HFF-Myc (cell line): ENCODE measurements at regions not wholly inside any gene's neighbourhood (a gene's known extent, or its start where the extent isn't known, plus 50 kb on each side); places are given as distances from the start of the nearest gene placed in this dataset.

Experiments
- DNase-seq: peaks from one replicate; pipeline ENCODE4 v3.0.0-alpha.2; 2011; ENCODE audit warnings: low read depth; ENCODE audit errors: extremely low read depth
- H3K4me3 ChIP-seq: replicated peaks from 2 replicates; pipeline ENCODE4 v1.5.1; 2011; ENCODE audit warnings: low read depth, mild to moderate bottlenecking, control low read depth, low read length
- CTCF ChIP-seq: IDR thresholded peaks from 2 replicates; pipeline ENCODE4 v1.5.1; 2012; ENCODE audit warnings: mild to moderate bottlenecking, low read depth, low read length, control low read depth; ENCODE audit errors: missing control alignments

GRCh38 chrX:150298841-150299551 is 64.1 kb upstream of the MAMLD1 start:
- TF ChIP-seq CTCF: no peak
- H3K4me3 ChIP-seq: no peak overlapping the region
- DNase-seq: no peak

- DNase-seq: no peak
- no peak overlapping the region for H3K4me3 ChIP-seq
- TF ChIP-seq CTCF: no peak
These were observed 63.5 kb upstream of the MAMLD1 start for GRCh38 chrX:150299579-150299978.

GRCh38 chrX:150303386-150304097 is 59.6 kb upstream of the MAMLD1 start:
- DNase-seq: no peak
- no peak overlapping the region for H3K4me3 ChIP-seq
- TF ChIP-seq CTCF: no peak

- no peak for DNase-seq
- no peak overlapping the region for H3K4me3 ChIP-seq
- no peak for TF ChIP-seq CTCF
These were observed 57.1 kb upstream of the MAMLD1 start for GRCh38 chrX:150306002-150306401.

GRCh38 chrX:150308041-150308440 is 55.1 kb upstream of the MAMLD1 start:
- TF ChIP-seq CTCF: no peak
- no peak overlapping the region for H3K4me3 ChIP-seq
- no peak for DNase-seq

GRCh38 chrX:150308532-150309157 is 54.5 kb upstream of the MAMLD1 start:
- DNase-seq: no peak
- TF ChIP-seq CTCF: no peak
- no peak overlapping the region for H3K4me3 ChIP-seq
